ENCODE measurements at regions not wholly inside any gene's neighbourhood (a gene's known extent, or its start where the extent isn't known, plus 50 kb on each side); places are given as distances from the start of the nearest gene placed in this dataset.

DNA sequence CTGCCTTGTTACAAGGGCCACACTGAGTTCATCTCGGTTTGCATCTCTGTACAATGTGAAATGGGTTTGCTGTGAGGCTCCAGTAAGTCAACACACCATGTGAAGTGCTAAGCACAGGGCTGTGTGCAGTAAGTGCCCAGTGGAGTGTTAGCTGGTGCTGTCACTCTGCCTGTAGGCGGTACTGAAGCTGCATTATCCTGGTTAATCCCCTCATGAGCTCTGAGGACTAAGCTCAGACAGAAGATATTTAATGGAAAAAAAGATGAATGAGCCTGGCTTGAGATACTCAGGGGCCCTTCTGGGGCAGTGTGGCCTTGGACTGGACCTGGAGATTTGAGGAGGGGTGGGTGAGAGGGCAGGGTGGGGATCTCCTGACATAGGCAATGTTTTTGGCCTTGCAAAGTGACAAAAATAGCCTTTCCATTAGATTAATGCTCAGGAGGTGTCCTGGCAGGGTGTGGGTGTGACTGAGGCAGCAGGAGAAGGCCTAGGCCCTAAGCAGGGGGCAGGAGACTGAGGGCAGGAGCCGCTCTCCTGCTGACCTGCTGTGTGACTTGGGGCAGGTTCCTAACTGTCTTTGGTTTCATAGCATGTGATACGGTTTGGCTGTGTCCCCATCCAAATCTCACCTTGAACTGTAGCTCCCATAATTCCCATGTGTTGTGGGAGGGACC is 570.5 kb downstream of the PTPRU start:
- no peak for TF ChIP-seq POLR2A (IDR thresholded peaks at IDR 0.05)
- TF ChIP-seq, protein P1, sequence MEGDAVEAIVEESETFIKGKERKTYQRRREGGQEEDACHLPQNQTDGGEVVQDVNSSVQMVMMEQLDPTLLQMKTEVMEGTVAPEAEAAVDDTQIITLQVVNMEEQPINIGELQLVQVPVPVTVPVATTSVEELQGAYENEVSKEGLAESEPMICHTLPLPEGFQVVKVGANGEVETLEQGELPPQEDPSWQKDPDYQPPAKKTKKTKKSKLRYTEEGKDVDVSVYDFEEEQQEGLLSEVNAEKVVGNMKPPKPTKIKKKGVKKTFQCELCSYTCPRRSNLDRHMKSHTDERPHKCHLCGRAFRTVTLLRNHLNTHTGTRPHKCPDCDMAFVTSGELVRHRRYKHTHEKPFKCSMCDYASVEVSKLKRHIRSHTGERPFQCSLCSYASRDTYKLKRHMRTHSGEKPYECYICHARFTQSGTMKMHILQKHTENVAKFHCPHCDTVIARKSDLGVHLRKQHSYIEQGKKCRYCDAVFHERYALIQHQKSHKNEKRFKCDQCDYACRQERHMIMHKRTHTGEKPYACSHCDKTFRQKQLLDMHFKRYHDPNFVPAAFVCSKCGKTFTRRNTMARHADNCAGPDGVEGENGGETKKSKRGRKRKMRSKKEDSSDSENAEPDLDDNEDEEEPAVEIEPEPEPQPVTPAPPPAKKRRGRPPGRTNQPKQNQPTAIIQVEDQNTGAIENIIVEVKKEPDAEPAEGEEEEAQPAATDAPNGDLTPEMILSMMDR (IDR thresholded peaks at IDR 0.05 in 4 of 5, conservative IDR thresholded peaks at IDR 0.05 in 1 of 5), result no peak

Data from gastrocnemius medialis (tissue), 4 donors.